ENCODE measurements at regions not wholly inside any gene's neighbourhood (a gene's known extent, or its start where the extent isn't known, plus 50 kb on each side); places are given as distances from the start of the nearest gene placed in this dataset.

- H3K9me3 ChIP-seq (replicated peaks in 1 of 2; ENCODE audit: control insufficient read depth in 1 of 2, insufficient read depth in 1 of 2, low read length in 2 of 2), result no peaks in the 10 kb centered on the region
- H3K36me3 ChIP-seq (replicated peaks in 1 of 2; ENCODE audit: control insufficient read depth in 1 of 2, insufficient read depth in 2 of 2, low read length in 2 of 2), result no peaks in the 10 kb centered on the region
- Mint-ChIP-seq H3K27me3 (ENCODE audit: low read depth in 3 of 3) (peaks cover 6 to 31% (median 26%) of the 10 kb centered on the region in 3 donors), H3K9me3 (peaks cover 0 to 14% (median 6%) of the 10 kb centered on the region in 7 donors), H3K4me1 (peaks cover 6% of the 10 kb centered on the region), H3K36me3 (no peaks in the 10 kb centered on the region), H3K4me3 (no peak overlapping the region), H3K27ac (no peak overlapping the region)
- intact Hi-C loops (cut with micrococcal nuclease), result no loop called here
- H3K27me3 ChIP-seq (ENCODE audit: control insufficient read depth in 2 of 2, insufficient read depth in 2 of 2, low read length in 2 of 2), result peaks cover 0 to 9% of the 10 kb centered on the region in 2 donors
- no peak for TF ChIP-seq CTCF (IDR thresholded peaks at IDR 0.05)
- DNase-seq, result no peak
- no peaks in the 10 kb centered on the region for H4K20me1 ChIP-seq (ENCODE audit: insufficient read depth, low read length)
- H3K9ac ChIP-seq (ENCODE audit: insufficient read depth, low read length, poor library complexity, severe bottlenecking), result no peak overlapping the region
- no peak overlapping the region for H3K4me3 ChIP-seq (replicated peaks in 1 of 3; ENCODE audit: low read depth in 2 of 3, low read length in 3 of 3)
- H3K4me1 ChIP-seq (ENCODE audit: control insufficient read depth in 1 of 2, insufficient read depth in 2 of 2, low read length in 2 of 2), result peaks cover 7 to 9% of the 10 kb centered on the region in 2 donors
- no peak overlapping the region for H3K27ac ChIP-seq (ENCODE audit: low read depth in 1 of 2, low read length in 2 of 2)
- 100% methylated on average over 3 of the region's 3 CpGs for WGBS (ENCODE audit: insufficient coverage)
- no peak overlapping the region for H2AFZ ChIP-seq (ENCODE audit: insufficient read depth, low read depth, low read length, poor library complexity, severe bottlenecking)
- H3K79me2 ChIP-seq (ENCODE audit: insufficient read depth, low read length), result no peaks in the 10 kb centered on the region
- no peak overlapping the region for H3K4me2 ChIP-seq (replicated peaks; ENCODE audit: extremely low read depth, low read length, poor library complexity, severe bottlenecking)
Observed at GRCh38 chr5:174606153-174606552, 118.2 kb upstream of the MSX2 start.

- Mint-ChIP-seq H3K36me3 (no peaks in the 10 kb centered on the region), H3K4me3 (no peak overlapping the region), H3K4me1 (peaks cover 6% of the 10 kb centered on the region), H3K27me3 (ENCODE audit: low read depth in 3 of 3) (peaks cover 4 to 30% (median 23%) of the 10 kb centered on the region in 3 donors), H3K27ac (no peak overlapping the region), H3K9me3 (peaks cover 0 to 14% (median 6%) of the 10 kb centered on the region in 7 donors)
- Histone ChIP-seq H3K36me3 (replicated peaks in 1 of 2; ENCODE audit: control insufficient read depth in 1 of 2, insufficient read depth in 2 of 2, low read length in 2 of 2) (no peaks in the 10 kb centered on the region), H3K4me1 (ENCODE audit: control insufficient read depth in 1 of 2, insufficient read depth in 2 of 2, low read length in 2 of 2) (peaks cover 7 to 9% of the 10 kb centered on the region in 2 donors), H3K4me3 (replicated peaks in 1 of 3; ENCODE audit: low read depth in 2 of 3, low read length in 3 of 3) (no peak overlapping the region), H4K20me1 (ENCODE audit: insufficient read depth, low read length) (no peaks in the 10 kb centered on the region), H3K4me2 (replicated peaks; ENCODE audit: extremely low read depth, low read length, poor library complexity, severe bottlenecking) (no peak overlapping the region), H3K79me2 (ENCODE audit: insufficient read depth, low read length) (no peaks in the 10 kb centered on the region), H3K9ac (ENCODE audit: insufficient read depth, low read length, poor library complexity, severe bottlenecking) (no peak overlapping the region), H3K9me3 (replicated peaks in 1 of 2; ENCODE audit: control insufficient read depth in 1 of 2, insufficient read depth in 1 of 2, low read length in 2 of 2) (no peaks in the 10 kb centered on the region), H3K27ac (ENCODE audit: low read depth in 1 of 2, low read length in 2 of 2) (no peak overlapping the region), H3K27me3 (ENCODE audit: control insufficient read depth in 2 of 2, insufficient read depth in 2 of 2, low read length in 2 of 2) (peaks cover 0 to 9% of the 10 kb centered on the region in 2 donors), H2AFZ (ENCODE audit: insufficient read depth, low read depth, low read length, poor library complexity, severe bottlenecking) (no peak overlapping the region)
- intact Hi-C loops (cut with micrococcal nuclease), result no loop called here
- DNase-seq, result no peak
- 76% methylated on average over 4 of the region's 4 CpGs for WGBS (ENCODE audit: insufficient coverage)
- TF ChIP-seq CTCF (IDR thresholded peaks at IDR 0.05), result no peak
Observed at GRCh38 chr5:174606646-174607045, 117.7 kb upstream of the MSX2 start.

All from CD14-positive monocyte (primary cell).